Endothelial cell of umbilical vein (primary cell): ENCODE measurements at regions not wholly inside any gene's neighbourhood (a gene's known extent, or its start where the extent isn't known, plus 50 kb on each side); places are given as distances from the start of the nearest gene placed in this dataset.

Experiments
- BruUV-seq: library from RNA; stranded (reverse); fragments of 400-500 nt; replicated peaks from 2 replicates; lab custom pipeline; 2021; lab: Mats Ljungman, UMichigan
- CTCF ChIA-PET: fragments of 300-600, 350-600 bp; sonication (Branson Sonifier 250); formaldehyde crosslinking; loops from one replicate; lab custom pipeline; 2021; ENCODE audit warnings: antibody characterized with exemption, inconsistent platforms; lab: Charles Lee
- POLR2A ChIA-PET: fragments of 300-600, 350-600 bp; sonication (Branson Sonifier 250); formaldehyde crosslinking; loops from one replicate; lab custom pipeline; 2021; ENCODE audit warnings: antibody characterized with exemption, inconsistent platforms; lab: Charles Lee
- DNase-seq: peaks from one replicate; pipeline ENCODE4 v3.0.0-alpha.2; 2011; ENCODE audit warnings: low read depth, low spot score
- FAIRE-seq: peaks from 2 replicates; lab custom pipeline; 2011; peaks lifted over from hg19 to GRCh38; lab: Jason Lieb, UNC
- H2AFZ ChIP-seq: 2 replicates; pipeline ENCODE4 v1.6.0; 2012; ENCODE audit warnings: low read depth, low read length, control low read depth, inconsistent platforms
- H3K27ac ChIP-seq: 2 replicates; pipeline ENCODE4 v1.5.1; 2011; ENCODE audit warnings: low read depth, mild to moderate bottlenecking, control low read depth, low read length, moderate library complexity; ENCODE audit not compliant: insufficient read depth
- H3K27me3 ChIP-seq, 2 experiments: 2 replicates each; pipeline versions ENCODE4 v1.6.0 to v1.6.1; 2011; ENCODE audit warnings: low read length in 2 of 2, mixed read lengths in 1 of 2; ENCODE audit not compliant: control insufficient read depth in 2 of 2, insufficient read depth in 2 of 2
- H3K36me3 ChIP-seq, 2 experiments: 2 replicates in 1 of 2; 3 replicates in 1 of 2; pipeline ENCODE4 v1.5.1; 2011; ENCODE audit warnings: low read length in 2 of 2, mild to moderate bottlenecking in 1 of 2, moderate library complexity in 1 of 2; ENCODE audit not compliant: control insufficient read depth in 2 of 2, insufficient read depth in 2 of 2; ENCODE audit errors: extremely low read depth in 1 of 2
- H3K4me1 ChIP-seq: 3 replicates; pipeline ENCODE4 v1.5.1; 2011; ENCODE audit warnings: mild to moderate bottlenecking, low read length; ENCODE audit not compliant: control insufficient read depth, insufficient read depth; ENCODE audit errors: extremely low read depth
- H3K4me2 ChIP-seq: 2 replicates; pipeline ENCODE4 v1.6.1; 2011; ENCODE audit warnings: low read length, control low read depth, mixed read lengths; ENCODE audit not compliant: insufficient read depth
- H3K4me3 ChIP-seq, 3 experiments: fragments of 200-600 bp in 1 of 3; sonication (generic), shearing (Covaris generic) in 1 of 3; replicated peaks in 1 of 3; 2 replicates each; pipeline ENCODE4 v1.5.1; 2011 to 2016; ENCODE audit warnings: control low read depth in 3 of 3, low read length in 3 of 3, mild to moderate bottlenecking in 2 of 3, inconsistent platforms in 1 of 3, low read depth in 1 of 3, moderate library complexity in 1 of 3; ENCODE audit not compliant: insufficient read depth in 1 of 3
- H3K79me2 ChIP-seq: 2 replicates; pipeline ENCODE4 v1.6.0; 2012; ENCODE audit warnings: low read length, inconsistent platforms; ENCODE audit not compliant: control insufficient read depth, insufficient read depth
- H3K9ac ChIP-seq: replicated peaks from 2 replicates; pipeline ENCODE3; 2011; ENCODE audit warnings: low read length, control low read depth; ENCODE audit not compliant: insufficient read depth; ENCODE audit errors: extremely low read depth
- H3K9me1 ChIP-seq: replicated peaks from 3 replicates; pipeline ENCODE4 v1.6.0; 2011; ENCODE audit warnings: mild to moderate bottlenecking, low read length; ENCODE audit not compliant: control insufficient read depth, insufficient read depth; ENCODE audit errors: extremely low read depth
- H3K9me3 ChIP-seq: replicated peaks from 2 replicates; pipeline ENCODE4 v1.5.1; 2012; ENCODE audit warnings: low read length, inconsistent platforms; ENCODE audit not compliant: control insufficient read depth, insufficient read depth
- H4K20me1 ChIP-seq: replicated peaks from 2 replicates; pipeline ENCODE3; 2011; ENCODE audit warnings: mild to moderate bottlenecking, low read length; ENCODE audit not compliant: control insufficient read depth, insufficient read depth; ENCODE audit errors: extremely low read depth
- EZH2 ChIP-seq: IDR thresholded peaks from 2 replicates; pipeline ENCODE4 v1.6.1; 2012; ENCODE audit warnings: borderline replicate concordance, low read depth, mild to moderate bottlenecking, moderate library complexity, low read length, inconsistent platforms; ENCODE audit not compliant: severe bottlenecking
- FOS ChIP-seq: IDR thresholded peaks from 2 replicates; pipeline ENCODE4 v1.6.1; 2011; ENCODE audit warnings: mild to moderate bottlenecking, low read length, moderate library complexity, borderline replicate concordance; ENCODE audit not compliant: insufficient read depth
- GATA2 ChIP-seq: IDR thresholded peaks from 2 replicates; pipeline ENCODE4 v1.7.0; 2011; ENCODE audit warnings: low read depth, mild to moderate bottlenecking, moderate library complexity, mixed read lengths, low read length; ENCODE audit not compliant: insufficient read length, insufficient read depth
- JUN ChIP-seq: IDR thresholded peaks from 2 replicates; pipeline ENCODE4 v1.6.1; 2011; ENCODE audit warnings: borderline replicate concordance, low read depth; ENCODE audit not compliant: insufficient read length, insufficient read depth
- MYC ChIP-seq: IDR thresholded peaks from one replicate; pipeline ENCODE4 v1.6.1; 2011; ENCODE audit warnings: mild to moderate bottlenecking, low read depth, low read length
- POLR2A ChIP-seq: IDR thresholded peaks from 2 replicates; pipeline ENCODE4 v1.6.1; 2012; ENCODE audit warnings: low read depth, mild to moderate bottlenecking, control low read depth, low read length
- POLR2AphosphoS5 ChIP-seq: IDR thresholded peaks from 2 replicates; pipeline ENCODE4 v1.6.1; 2012; ENCODE audit warnings: low read depth, mild to moderate bottlenecking, control low read depth, low read length, moderate library complexity; ENCODE audit not compliant: insufficient read depth
- dilution Hi-C: fragments of 300-500 bp; cut with MboI; formaldehyde crosslinking; loops from one replicate; pipeline ENCODE4 v1.15.0; 2019; ENCODE audit warnings: low sequenced_read_pairs; ENCODE audit not compliant: extremely low pct_ligation_motif_present
- intact Hi-C: fragments of 100-400 bp; cut with micrococcal nuclease; formaldehyde crosslinking; loops from one replicate; pipeline ENCODE4 v1.10.0; 2022
- TF ChIP-seq, protein P1 (sequence below), 2 donors: IDR thresholded peaks; 1 replicate in 1 of 2; 2 replicates in 1 of 2; pipeline ENCODE4 v1.5.1; 2011; ENCODE audit warnings: low read length in 2 of 2, mild to moderate bottlenecking in 2 of 2, moderate library complexity in 2 of 2, control low read depth in 1 of 2, inconsistent platforms in 1 of 2, low read depth in 1 of 2; ENCODE audit not compliant: insufficient read depth in 1 of 2; ENCODE audit errors: extremely low read depth in 1 of 2
- TF ChIP-seq, protein P2 (sequence below): IDR thresholded peaks from 2 replicates; pipeline ENCODE4 v1.6.1; 2011; ENCODE audit not compliant: insufficient read depth, insufficient read length

DNA sequence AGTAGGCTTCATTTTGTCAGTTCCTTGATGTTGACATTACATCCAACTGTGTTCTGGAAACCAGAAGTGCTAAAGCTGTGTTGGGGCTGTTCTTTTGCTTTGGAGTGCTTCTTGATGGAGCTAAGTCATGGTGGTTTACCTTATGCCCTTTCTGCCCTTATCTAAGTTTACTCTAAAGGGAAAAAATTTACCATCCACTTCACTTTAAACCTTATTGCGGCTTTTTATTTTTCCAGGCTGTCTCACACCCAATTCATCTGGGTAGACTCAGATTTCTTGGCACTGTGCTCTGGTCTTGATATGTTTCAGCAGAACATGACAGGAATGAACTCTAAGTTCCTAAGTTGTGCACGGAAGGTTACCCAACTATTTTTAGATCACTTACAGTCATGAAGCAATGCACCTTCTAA lies 104.7 kb upstream of the TTC29 start:
- no TSS peak for BruUV-seq
- Histone ChIP-seq H3K27me3 (peaks cover 10 to 20% of the 10 kb centered on the region in 2 experiments), H3K4me2 (no peak overlapping the region), H3K9ac (no peak overlapping the region), H3K36me3 (no peaks in the 10 kb centered on the region), H3K9me1 (no peaks in the 10 kb centered on the region), H3K27ac (no peak overlapping the region), H4K20me1 (no peaks in the 10 kb centered on the region), H3K9me3 (no peaks in the 10 kb centered on the region), H2AFZ (no peak overlapping the region), H3K4me1 (no peaks in the 10 kb centered on the region), H3K4me3 (no peak overlapping the region), H3K79me2 (no peaks in the 10 kb centered on the region)
- dilution Hi-C loops (no loop called here), intact Hi-C loops (no loop called here)
- TF ChIP-seq GATA2 = no peak
- no peak for TF ChIP-seq FOS
- TF ChIP-seq POLR2A = no peak
- TF ChIP-seq, protein P1, sequence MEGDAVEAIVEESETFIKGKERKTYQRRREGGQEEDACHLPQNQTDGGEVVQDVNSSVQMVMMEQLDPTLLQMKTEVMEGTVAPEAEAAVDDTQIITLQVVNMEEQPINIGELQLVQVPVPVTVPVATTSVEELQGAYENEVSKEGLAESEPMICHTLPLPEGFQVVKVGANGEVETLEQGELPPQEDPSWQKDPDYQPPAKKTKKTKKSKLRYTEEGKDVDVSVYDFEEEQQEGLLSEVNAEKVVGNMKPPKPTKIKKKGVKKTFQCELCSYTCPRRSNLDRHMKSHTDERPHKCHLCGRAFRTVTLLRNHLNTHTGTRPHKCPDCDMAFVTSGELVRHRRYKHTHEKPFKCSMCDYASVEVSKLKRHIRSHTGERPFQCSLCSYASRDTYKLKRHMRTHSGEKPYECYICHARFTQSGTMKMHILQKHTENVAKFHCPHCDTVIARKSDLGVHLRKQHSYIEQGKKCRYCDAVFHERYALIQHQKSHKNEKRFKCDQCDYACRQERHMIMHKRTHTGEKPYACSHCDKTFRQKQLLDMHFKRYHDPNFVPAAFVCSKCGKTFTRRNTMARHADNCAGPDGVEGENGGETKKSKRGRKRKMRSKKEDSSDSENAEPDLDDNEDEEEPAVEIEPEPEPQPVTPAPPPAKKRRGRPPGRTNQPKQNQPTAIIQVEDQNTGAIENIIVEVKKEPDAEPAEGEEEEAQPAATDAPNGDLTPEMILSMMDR (IDR thresholded peaks at IDR 0.05; ENCODE audit: extremely low read depth in 1 of 2, insufficient read depth in 1 of 2, low read depth in 1 of 2, low read length in 2 of 2) = no peak
- TF ChIP-seq MYC = no peak
- TF ChIP-seq POLR2AphosphoS5 = no peak
- TF ChIP-seq, protein P2, sequence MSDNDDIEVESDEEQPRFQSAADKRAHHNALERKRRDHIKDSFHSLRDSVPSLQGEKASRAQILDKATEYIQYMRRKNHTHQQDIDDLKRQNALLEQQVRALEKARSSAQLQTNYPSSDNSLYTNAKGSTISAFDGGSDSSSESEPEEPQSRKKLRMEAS = no peak
- no peak for TF ChIP-seq EZH2
- no peak for TF ChIP-seq JUN
- ChIA-PET CTCF (interaction anchor here (1.1 kb wide), 1 partner anchor 47 kb away, joined by 4 read pairs; no protein-coding TSS in a partner anchor), POLR2A (no interaction called here)
- FAIRE-seq (no peak), DNase-seq (no peak)
